HG02623 (cell line): ENCODE measurements at regions not wholly inside any gene's neighbourhood (a gene's known extent, or its start where the extent isn't known, plus 50 kb on each side); places are given as distances from the start of the nearest gene placed in this dataset.
A peak's percentile ranks its signal among the peaks of the same experiment; 100 is the strongest.

Experiments used
- ATAC-seq: cut with Tn5 transposase; IDR thresholded peaks from one replicate; pipeline ENCODE4 v1.9.1; 2021; ENCODE audit warnings: moderate library complexity; ENCODE audit not compliant: unreplicated experiment

GRCh38 chr10:33524966-33525365, 190.5 kb upstream of the NRP1 start:
- ATAC-seq = no peak

GRCh38 chr10:33524041-33524440, 189.6 kb upstream of the NRP1 start:
- no peak for ATAC-seq

GRCh38 chr10:33523236-33523792, 188.8 kb upstream of the NRP1 start:
- no peak for ATAC-seq

GRCh38 chr10:33521904-33522303, 187.4 kb upstream of the NRP1 start:
- ATAC-seq = no peak

GRCh38 chr10:33521062-33521461, 186.6 kb upstream of the NRP1 start:
- no peak for ATAC-seq

GRCh38 chr10:33520223-33520622, 185.8 kb upstream of the NRP1 start:
- no peak for ATAC-seq

- ATAC-seq = no peak
Observed at GRCh38 chr10:33519130-33519860, 184.8 kb upstream of the NRP1 start.

GRCh38 chr10:33510206-33510605, 175.7 kb upstream of the NRP1 start:
- ATAC-seq = no peak

- peak; percentile 57 for ATAC-seq
Observed at GRCh38 chr10:33509231-33509831, 174.9 kb upstream of the NRP1 start.

GRCh38 chr10:33507662-33508425, 173.4 kb upstream of the NRP1 start:
- no peak for ATAC-seq

- ATAC-seq = peak; percentile 69
Observed at GRCh38 chr10:33506838-33507661, 172.6 kb upstream of the NRP1 start.

- no peak for ATAC-seq
Observed at GRCh38 chr10:33506391-33506790, 171.9 kb upstream of the NRP1 start.

- ATAC-seq = no peak
Observed at GRCh38 chr10:33501161-33501560, 166.7 kb upstream of the NRP1 start.

GRCh38 chr10:33498391-33498891, 164.0 kb upstream of the NRP1 start:
- no peak for ATAC-seq

GRCh38 chr10:33497338-33497737, 162.9 kb upstream of the NRP1 start:
- ATAC-seq = no peak

- ATAC-seq = no peak
Observed at GRCh38 chr10:33496096-33496495, 161.6 kb upstream of the NRP1 start.

- no peak for ATAC-seq
Observed at GRCh38 chr10:33494694-33495265, 160.3 kb upstream of the NRP1 start.

GRCh38 chr10:33493978-33494377, 159.5 kb upstream of the NRP1 start:
- ATAC-seq = no peak

- ATAC-seq = no peak
Observed at GRCh38 chr10:33493497-33493896, 159.0 kb upstream of the NRP1 start.

GRCh38 chr10:33492701-33493345, 158.4 kb upstream of the NRP1 start:
- ATAC-seq = no peak
